Fibroblast of lung (primary cell): ENCODE measurements at regions not wholly inside any gene's neighbourhood (a gene's known extent, or its start where the extent isn't known, plus 50 kb on each side); places are given as distances from the start of the nearest gene placed in this dataset.
A peak's percentile ranks its signal among the peaks of the same experiment; 100 is the strongest.

ENCODE experiments used
- DNase-seq, 2 donors: peaks; one replicate each; pipeline versions ENCODE4 v3.0.0 to v3.0.0-alpha.2; 2010; ENCODE audit warnings: low read depth in 2 of 2
- H2AFZ ChIP-seq: 2 replicates; pipeline ENCODE4 v1.5.1; 2012; ENCODE audit warnings: low read length, control low read depth, inconsistent platforms
- H3K27ac ChIP-seq: 2 replicates; pipeline ENCODE4 v1.5.1; 2011; ENCODE audit warnings: low read length, control low read depth; ENCODE audit not compliant: insufficient read depth
- H3K27me3 ChIP-seq: 2 replicates; pipeline ENCODE4 v1.5.1; 2011; ENCODE audit warnings: mild to moderate bottlenecking, low read length; ENCODE audit not compliant: control insufficient read depth, insufficient read depth
- H3K36me3 ChIP-seq: 2 replicates; pipeline ENCODE4 v1.5.1; 2011; ENCODE audit warnings: low read length; ENCODE audit not compliant: control insufficient read depth, insufficient read depth
- H3K4me1 ChIP-seq: 2 replicates; pipeline ENCODE4 v1.5.1; 2011; ENCODE audit warnings: low read length; ENCODE audit not compliant: control insufficient read depth, insufficient read depth; ENCODE audit errors: extremely low read depth
- H3K4me2 ChIP-seq: 2 replicates; pipeline ENCODE4 v1.5.1; 2011; ENCODE audit warnings: low read length, control low read depth; ENCODE audit not compliant: insufficient read depth; ENCODE audit errors: extremely low read depth
- H3K4me3 ChIP-seq, 4 experiments: fragments of 200-600 bp in 1 of 4; sonication (generic) in 1 of 4; replicated peaks in 1 of 4; 2 replicates each; pipeline ENCODE4 v1.5.1; 2011 to 2016; ENCODE audit warnings: low read length in 4 of 4, low read depth in 3 of 4, mild to moderate bottlenecking in 3 of 4, control low read depth in 2 of 4, inconsistent platforms in 1 of 4, mixed read lengths in 1 of 4; ENCODE audit not compliant: insufficient read depth in 1 of 4; ENCODE audit errors: control extremely low read depth in 1 of 4
- H3K79me2 ChIP-seq: 2 replicates; pipeline ENCODE4 v1.5.1; 2012; ENCODE audit warnings: mild to moderate bottlenecking, low read length, inconsistent platforms; ENCODE audit not compliant: control insufficient read depth, insufficient read depth
- H3K9ac ChIP-seq: 2 replicates; pipeline ENCODE4 v1.5.1; 2011; ENCODE audit warnings: mild to moderate bottlenecking, low read length, control low read depth; ENCODE audit not compliant: insufficient read depth
- H3K9me3 ChIP-seq: 2 replicates; pipeline ENCODE4 v1.5.1; 2012; ENCODE audit warnings: low read depth, low read length; ENCODE audit not compliant: control insufficient read depth, insufficient read depth
- H4K20me1 ChIP-seq: 2 replicates; pipeline ENCODE4 v1.5.1; 2011; ENCODE audit warnings: low read length; ENCODE audit not compliant: control insufficient read depth, insufficient read depth; ENCODE audit errors: extremely low read depth
- CTCF ChIP-seq, 2 donors: IDR thresholded peaks in 1 of 2; conservative IDR thresholded peaks in 1 of 2; 1 replicate in 1 of 2; 2 replicates in 1 of 2; pipeline ENCODE4 v1.5.1; 2011 to 2012; ENCODE audit warnings: low read length in 2 of 2, control low read depth in 1 of 2, inconsistent platforms in 1 of 2, low read depth in 1 of 2, mild to moderate bottlenecking in 1 of 2
- EZH2 ChIP-seq: IDR thresholded peaks from 2 replicates; pipeline ENCODE4 v1.5.1; 2012; ENCODE audit warnings: low read length, control low read depth, mild to moderate bottlenecking; ENCODE audit errors: missing control alignments

- H3K9me3 ChIP-seq = no peaks in the 10 kb centered on the region
- H3K9ac ChIP-seq = no peak overlapping the region
- H3K4me2 ChIP-seq = no peak overlapping the region
- no peaks in the 10 kb centered on the region for H3K79me2 ChIP-seq
- H3K36me3 ChIP-seq = no peaks in the 10 kb centered on the region
- H3K4me1 ChIP-seq = no peaks in the 10 kb centered on the region
- peak in 1 of 2 donors; percentile 40 for DNase-seq
- H3K27me3 ChIP-seq = no peaks in the 10 kb centered on the region
- TF ChIP-seq CTCF (conservative IDR thresholded peaks at IDR 0.05 in 1 of 2, IDR thresholded peaks at IDR 0.05 in 1 of 2; ENCODE audit: low read depth in 1 of 2, low read length in 2 of 2) = no peak
- no peak for TF ChIP-seq EZH2
- no peak overlapping the region for H3K4me3 ChIP-seq
- H3K27ac ChIP-seq = no peak overlapping the region
- no peak overlapping the region for H2AFZ ChIP-seq
- H4K20me1 ChIP-seq = no peaks in the 10 kb centered on the region
Observed at GRCh38 chrX:39409246-39409917, 608.1 kb downstream of the MID1IP1 start.

GRCh38 chrX:39414290-39414854 is 613.1 kb downstream of the MID1IP1 start:
- Histone ChIP-seq H4K20me1 (no peaks in the 10 kb centered on the region), H3K4me2 (no peak overlapping the region), H3K9me3 (no peaks in the 10 kb centered on the region), H3K36me3 (no peaks in the 10 kb centered on the region), H3K27ac (no peak overlapping the region), H3K4me3 (no peak overlapping the region), H3K79me2 (no peaks in the 10 kb centered on the region), H3K27me3 (no peaks in the 10 kb centered on the region), H3K4me1 (no peaks in the 10 kb centered on the region), H2AFZ (no peak overlapping the region), H3K9ac (no peak overlapping the region)
- DNase-seq = no peak
- TF ChIP-seq EZH2 (no peak), CTCF (conservative IDR thresholded peaks at IDR 0.05 in 1 of 2, IDR thresholded peaks at IDR 0.05 in 1 of 2; ENCODE audit: low read depth in 1 of 2, low read length in 2 of 2) (no peak)

GRCh38 chrX:39416547-39417260 is 615.4 kb downstream of the MID1IP1 start:
- H3K79me2 ChIP-seq = no peaks in the 10 kb centered on the region
- TF ChIP-seq CTCF (conservative IDR thresholded peaks at IDR 0.05 in 1 of 2, IDR thresholded peaks at IDR 0.05 in 1 of 2; ENCODE audit: low read depth in 1 of 2, low read length in 2 of 2) = no peak
- TF ChIP-seq EZH2 = no peak
- H3K4me1 ChIP-seq = no peaks in the 10 kb centered on the region
- no peak for DNase-seq
- H3K4me2 ChIP-seq = no peak overlapping the region
- no peaks in the 10 kb centered on the region for H4K20me1 ChIP-seq
- no peak overlapping the region for H3K27ac ChIP-seq
- no peak overlapping the region for H3K9ac ChIP-seq
- no peaks in the 10 kb centered on the region for H3K36me3 ChIP-seq
- no peaks in the 10 kb centered on the region for H3K9me3 ChIP-seq
- H3K4me3 ChIP-seq = no peak overlapping the region
- no peaks in the 10 kb centered on the region for H3K27me3 ChIP-seq
- H2AFZ ChIP-seq = no peak overlapping the region
